Peyer's patch (tissue), 4 donors: ENCODE measurements at regions not wholly inside any gene's neighbourhood (a gene's known extent, or its start where the extent isn't known, plus 50 kb on each side); places are given as distances from the start of the nearest gene placed in this dataset.

Source experiments
- POLR2A ChIP-seq, 2 donors: fragments of 450-650 bp; IDR thresholded peaks; one replicate each; pipeline ENCODE4 v1.5.1; 2017; ENCODE audit warnings: antibody characterized with exemption in 2 of 2, mild to moderate bottlenecking in 2 of 2, moderate library complexity in 2 of 2
- TF ChIP-seq, protein P1 (sequence below), 6 experiments: fragments of 450-650 bp in 4 of 6; fragments of 200-600 bp in 2 of 6; sonication (generic) in 1 of 6; IDR thresholded peaks; one replicate each; pipeline ENCODE4 v1.5.1; 2017 to 2019; ENCODE audit warnings: antibody characterized with exemption in 6 of 6, mild to moderate bottlenecking in 3 of 6, moderate library complexity in 1 of 6

- TF ChIP-seq, protein P1, sequence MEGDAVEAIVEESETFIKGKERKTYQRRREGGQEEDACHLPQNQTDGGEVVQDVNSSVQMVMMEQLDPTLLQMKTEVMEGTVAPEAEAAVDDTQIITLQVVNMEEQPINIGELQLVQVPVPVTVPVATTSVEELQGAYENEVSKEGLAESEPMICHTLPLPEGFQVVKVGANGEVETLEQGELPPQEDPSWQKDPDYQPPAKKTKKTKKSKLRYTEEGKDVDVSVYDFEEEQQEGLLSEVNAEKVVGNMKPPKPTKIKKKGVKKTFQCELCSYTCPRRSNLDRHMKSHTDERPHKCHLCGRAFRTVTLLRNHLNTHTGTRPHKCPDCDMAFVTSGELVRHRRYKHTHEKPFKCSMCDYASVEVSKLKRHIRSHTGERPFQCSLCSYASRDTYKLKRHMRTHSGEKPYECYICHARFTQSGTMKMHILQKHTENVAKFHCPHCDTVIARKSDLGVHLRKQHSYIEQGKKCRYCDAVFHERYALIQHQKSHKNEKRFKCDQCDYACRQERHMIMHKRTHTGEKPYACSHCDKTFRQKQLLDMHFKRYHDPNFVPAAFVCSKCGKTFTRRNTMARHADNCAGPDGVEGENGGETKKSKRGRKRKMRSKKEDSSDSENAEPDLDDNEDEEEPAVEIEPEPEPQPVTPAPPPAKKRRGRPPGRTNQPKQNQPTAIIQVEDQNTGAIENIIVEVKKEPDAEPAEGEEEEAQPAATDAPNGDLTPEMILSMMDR (IDR thresholded peaks at IDR 0.05), result no peak
- no peak for TF ChIP-seq POLR2A (IDR thresholded peaks at IDR 0.05)
These were observed 95.6 kb downstream of the RRAGB start for GRCh38 chrX:55813150-55813549.
